Right lobe of liver (tissue), 6 donors: ENCODE measurements at regions not wholly inside any gene's neighbourhood (a gene's known extent, or its start where the extent isn't known, plus 50 kb on each side); places are given as distances from the start of the nearest gene placed in this dataset.

Experiments
- ATAC-seq, 4 donors: fragments of 200-7000 bp; cut with Tn5 transposase; one replicate each; pipeline ENCODE4 v1.9.1; 2020; ENCODE audit warnings: mild to moderate bottlenecking in 4 of 4, moderate library complexity in 4 of 4
- DNase-seq, 3 donors: peaks; one replicate each; pipeline ENCODE4 v3.0.0-alpha.2; 2020
- H3K27ac ChIP-seq, 3 donors: fragments of 200-600 bp; one replicate each; pipeline ENCODE4 v1.8.0; 2022
- H3K27me3 ChIP-seq, 2 donors: fragments of 200-600 bp; one replicate each; pipeline ENCODE4 v1.8.0; 2022
- H3K36me3 ChIP-seq, 4 donors: fragments of 200-600 bp; sonication (generic) in 1 of 4; one replicate each; pipeline versions ENCODE4 v1.5.1 to v1.8.0; 2017 to 2022; ENCODE audit warnings: control low read depth in 1 of 4
- H3K4me1 ChIP-seq, 4 donors: fragments of 200-600 bp; sonication (generic) in 1 of 4; one replicate each; pipeline versions ENCODE4 v1.5.1 to v1.8.0; 2017 to 2022; ENCODE audit warnings: control low read depth in 1 of 4
- H3K4me3 ChIP-seq, 3 donors: fragments of 200-600 bp; one replicate each; pipeline ENCODE4 v1.8.0; 2022
- H3K9me3 ChIP-seq, 4 donors: fragments of 200-600 bp; sonication (generic) in 1 of 4; one replicate each; pipeline versions ENCODE4 v1.5.1 to v1.8.0; 2017 to 2022; ENCODE audit warnings: control low read depth in 1 of 4
- POLR2A ChIP-seq: fragments of 450-650 bp; IDR thresholded peaks from one replicate; pipeline ENCODE4 v1.6.1; 2017; ENCODE audit warnings: antibody characterized with exemption, mild to moderate bottlenecking
- WGBS: methylation state at CpG from one replicate; pipeline ENCODE4 v1.1.6; 2018; ENCODE audit warnings: low coverage, low lambda C conversion rate; ENCODE audit not compliant: insufficient coverage; ENCODE audit errors: missing lambda C conversion rate; 5-methylcytosine and 5-hydroxymethylcytosine counted together
- intact Hi-C, 2 donors: fragments of 100-400 bp; cut with DNase I; formaldehyde crosslinking; loops; one replicate each; pipeline versions ENCODE4 v1.11.2 to v1.14.1; 2022
- TF ChIP-seq, protein P1 (sequence below), 4 donors: fragments of 200-600 bp in 3 of 4; fragments of 450-650 bp in 1 of 4; IDR thresholded peaks; one replicate each; pipeline versions ENCODE4 v1.5.1 to v1.8.0; 2016 to 2022; ENCODE audit warnings: antibody characterized with exemption in 4 of 4, mild to moderate bottlenecking in 2 of 4
- donor health status: DM: no; HTN: yes; CAD: no.
- donor health status: DM: no; HTN: no; CAD: no.
- donor health status: DM: no; HTN: no; CAD: no.
- donor health status: DM: no; HTN: yes; CAD: no.
- donor health status: DM: no; HTN: yes; CAD: no.

- Histone ChIP-seq H3K4me1 (no peaks in the 10 kb centered on the region), H3K36me3 (no peaks in the 10 kb centered on the region), H3K27ac (no peak overlapping the region), H3K27me3 (no peaks in the 10 kb centered on the region), H3K4me3 (no peak overlapping the region), H3K9me3 (no peaks in the 10 kb centered on the region)
- DNase-seq (no peak), ATAC-seq (no peak)
- 96% methylated on average over 4 of the region's 4 CpGs for WGBS
- intact Hi-C loops = no loop called here
- TF ChIP-seq POLR2A = no peak
- TF ChIP-seq, protein P1, sequence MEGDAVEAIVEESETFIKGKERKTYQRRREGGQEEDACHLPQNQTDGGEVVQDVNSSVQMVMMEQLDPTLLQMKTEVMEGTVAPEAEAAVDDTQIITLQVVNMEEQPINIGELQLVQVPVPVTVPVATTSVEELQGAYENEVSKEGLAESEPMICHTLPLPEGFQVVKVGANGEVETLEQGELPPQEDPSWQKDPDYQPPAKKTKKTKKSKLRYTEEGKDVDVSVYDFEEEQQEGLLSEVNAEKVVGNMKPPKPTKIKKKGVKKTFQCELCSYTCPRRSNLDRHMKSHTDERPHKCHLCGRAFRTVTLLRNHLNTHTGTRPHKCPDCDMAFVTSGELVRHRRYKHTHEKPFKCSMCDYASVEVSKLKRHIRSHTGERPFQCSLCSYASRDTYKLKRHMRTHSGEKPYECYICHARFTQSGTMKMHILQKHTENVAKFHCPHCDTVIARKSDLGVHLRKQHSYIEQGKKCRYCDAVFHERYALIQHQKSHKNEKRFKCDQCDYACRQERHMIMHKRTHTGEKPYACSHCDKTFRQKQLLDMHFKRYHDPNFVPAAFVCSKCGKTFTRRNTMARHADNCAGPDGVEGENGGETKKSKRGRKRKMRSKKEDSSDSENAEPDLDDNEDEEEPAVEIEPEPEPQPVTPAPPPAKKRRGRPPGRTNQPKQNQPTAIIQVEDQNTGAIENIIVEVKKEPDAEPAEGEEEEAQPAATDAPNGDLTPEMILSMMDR (IDR thresholded peaks at IDR 0.05) = no peak
Measured at GRCh38 chr12:75611041-75611440, 99.6 kb upstream of the KRR1 start.

- no peaks in the 10 kb centered on the region for H3K27me3 ChIP-seq
- H3K4me3 ChIP-seq = no peak overlapping the region
- DNase-seq = no peak
- TF ChIP-seq POLR2A = no peak
- TF ChIP-seq, protein P1 (IDR thresholded peaks at IDR 0.05) = no peak
- 85% methylated on average over 3 of the region's 3 CpGs for WGBS
- H3K4me1 ChIP-seq = no peaks in the 10 kb centered on the region
- intact Hi-C loops = no loop called here
- H3K9me3 ChIP-seq = no peaks in the 10 kb centered on the region
- no peak for ATAC-seq
- no peak overlapping the region for H3K27ac ChIP-seq
- no peaks in the 10 kb centered on the region for H3K36me3 ChIP-seq
Measured at GRCh38 chr12:75606956-75607355, 95.5 kb upstream of the KRR1 start.

DNA sequence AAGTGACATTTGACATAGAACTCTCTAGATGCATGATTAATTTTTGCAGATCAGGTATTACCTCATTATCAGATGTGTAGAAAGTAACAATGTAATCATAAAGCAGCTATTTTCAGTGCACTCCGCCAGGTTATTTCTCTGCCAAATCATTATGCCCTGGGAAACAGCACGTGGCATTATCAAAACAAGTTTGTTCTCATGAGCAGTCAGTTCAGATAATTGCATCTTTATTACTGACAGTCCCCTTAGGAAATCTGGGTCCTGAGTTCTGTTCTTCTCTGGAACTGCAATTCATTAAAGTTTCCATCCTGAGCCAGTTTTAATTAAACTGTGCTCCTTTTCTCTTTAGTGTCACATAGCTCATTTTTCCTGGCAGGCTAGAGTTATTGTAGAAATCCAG lies 94.7 kb upstream of the KRR1 start:
- no peaks in the 10 kb centered on the region for H3K9me3 ChIP-seq
- H3K4me3 ChIP-seq = no peak overlapping the region
- 65% methylated on average over 2 of the region's 2 CpGs for WGBS
- DNase-seq (no peak), ATAC-seq (no peak)
- TF ChIP-seq POLR2A = no peak
- TF ChIP-seq, protein P1 (IDR thresholded peaks at IDR 0.05) = no peak
- no peaks in the 10 kb centered on the region for H3K36me3 ChIP-seq
- no peaks in the 10 kb centered on the region for H3K27me3 ChIP-seq
- H3K27ac ChIP-seq = no peak overlapping the region
- intact Hi-C loops = no loop called here
- H3K4me1 ChIP-seq = no peaks in the 10 kb centered on the region

- Histone ChIP-seq H3K36me3 (no peaks in the 10 kb centered on the region), H3K4me1 (no peaks in the 10 kb centered on the region), H3K27me3 (no peaks in the 10 kb centered on the region), H3K27ac (no peak overlapping the region), H3K4me3 (no peak overlapping the region), H3K9me3 (no peaks in the 10 kb centered on the region)
- intact Hi-C loops = no loop called here
- DNase-seq (no peak), ATAC-seq (peak in 2 of 4 donors; percentile 44 to 81)
- 100% methylated on average over 3 of the region's 3 CpGs for WGBS
- TF ChIP-seq, protein P1 (IDR thresholded peaks at IDR 0.05) = no peak
- no peak for TF ChIP-seq POLR2A
Measured at GRCh38 chr12:75603475-75603874, 92.1 kb upstream of the KRR1 start.

DNA sequence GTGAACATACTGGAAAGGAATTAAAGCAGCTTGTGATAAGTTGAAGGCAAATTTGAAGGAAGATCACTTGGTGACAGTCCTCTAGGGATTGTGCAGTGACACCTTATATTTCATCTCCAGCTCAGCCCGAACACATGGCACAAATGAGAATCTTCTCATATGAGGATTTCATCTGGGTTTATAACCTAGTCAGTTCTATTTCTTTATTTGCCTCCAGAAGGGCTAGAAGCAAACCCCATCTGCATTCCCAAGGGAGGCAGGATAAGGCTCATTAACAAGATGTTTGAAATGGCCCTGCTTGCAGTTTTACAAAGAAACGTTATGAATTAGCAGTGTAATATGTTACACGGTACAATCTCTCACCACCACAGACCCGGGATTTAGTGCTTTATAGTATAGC lies 90.7 kb upstream of the KRR1 start:
- no peak for TF ChIP-seq POLR2A
- TF ChIP-seq, protein P1 (IDR thresholded peaks at IDR 0.05) = no peak
- no peak overlapping the region for H3K4me3 ChIP-seq
- no peaks in the 10 kb centered on the region for H3K4me1 ChIP-seq
- H3K36me3 ChIP-seq = no peaks in the 10 kb centered on the region
- intact Hi-C loops = no loop called here
- no peak for DNase-seq
- H3K27ac ChIP-seq = no peak overlapping the region
- no peak for ATAC-seq
- 88% methylated on average over 4 of the region's 4 CpGs for WGBS
- no peaks in the 10 kb centered on the region for H3K9me3 ChIP-seq
- H3K27me3 ChIP-seq = no peaks in the 10 kb centered on the region
